NCI-H2196 (cell line): ENCODE measurements at regions not wholly inside any gene's neighbourhood (a gene's known extent, or its start where the extent isn't known, plus 50 kb on each side); places are given as distances from the start of the nearest gene placed in this dataset.
"Not testable (repeated sequence)": the region's sequence is repeated elsewhere in the genome, so short reads cannot be mapped to it uniquely, and the experiment has no call there.

Experiments
- DNase-seq: peaks from one replicate; lab custom pipeline; 2025; ENCODE audit not compliant: unreplicated experiment; lab: John Stamatoyannopoulos, UW

GRCh38 chr14:40402957-40403356 is 970.7 kb upstream of the FBXO33 start:
- no peak for DNase-seq

- DNase-seq, result no peak
Measured at GRCh38 chr14:40398981-40399380, 966.7 kb upstream of the FBXO33 start.

DNA sequence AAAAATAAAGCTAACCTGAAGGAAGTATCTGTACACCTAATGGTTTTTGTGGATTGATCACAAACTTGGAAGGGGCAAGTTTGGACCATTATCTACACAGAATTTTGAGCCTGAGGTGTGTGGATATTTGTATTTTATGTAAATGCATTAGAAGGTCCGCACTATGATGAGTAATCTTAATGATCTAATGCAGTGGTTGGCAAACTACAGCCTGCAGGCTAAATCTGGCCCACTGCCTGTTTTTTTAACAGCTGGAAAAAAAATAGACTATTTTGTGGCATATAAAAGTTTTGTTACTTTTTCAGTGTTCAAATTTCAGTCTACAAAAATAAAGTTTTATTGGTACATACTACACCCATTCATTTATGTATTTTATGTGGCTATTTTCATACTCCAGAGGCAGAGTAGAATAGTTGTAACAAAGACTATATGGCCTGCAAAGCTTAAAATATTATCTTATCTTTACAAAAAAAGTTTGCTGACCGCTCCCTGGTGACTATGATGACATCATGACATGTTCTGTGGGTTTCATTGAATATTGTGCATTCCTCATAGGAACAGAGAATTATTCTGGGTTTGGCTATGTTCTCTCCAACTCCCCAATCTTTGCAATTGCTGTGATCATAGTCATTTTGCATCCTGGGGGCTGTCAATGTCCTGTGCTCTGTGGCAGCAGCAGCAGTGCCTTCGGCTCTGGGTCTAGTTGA is 962.6 kb upstream of the FBXO33 start:
- DNase-seq, result no peak

DNA sequence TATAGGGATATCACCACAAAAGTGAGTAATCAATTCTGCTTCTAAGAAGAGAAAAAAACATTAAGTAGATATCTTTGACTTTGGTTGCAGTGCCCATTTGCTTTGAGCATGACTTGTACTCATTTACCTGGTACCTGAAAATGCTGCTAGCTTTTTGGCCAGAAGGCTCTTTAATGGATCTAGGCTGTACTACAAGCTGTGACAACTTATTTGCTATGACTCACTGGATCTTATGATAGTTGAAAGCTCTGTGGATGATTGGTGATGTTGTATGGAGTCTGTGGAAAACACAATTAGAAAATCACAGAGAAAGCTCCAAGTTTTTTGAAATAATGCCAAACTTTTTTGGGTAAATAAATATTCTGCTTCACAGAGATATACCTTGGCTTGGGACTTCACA is 960.9 kb upstream of the FBXO33 start:
- no peak for DNase-seq

DNA sequence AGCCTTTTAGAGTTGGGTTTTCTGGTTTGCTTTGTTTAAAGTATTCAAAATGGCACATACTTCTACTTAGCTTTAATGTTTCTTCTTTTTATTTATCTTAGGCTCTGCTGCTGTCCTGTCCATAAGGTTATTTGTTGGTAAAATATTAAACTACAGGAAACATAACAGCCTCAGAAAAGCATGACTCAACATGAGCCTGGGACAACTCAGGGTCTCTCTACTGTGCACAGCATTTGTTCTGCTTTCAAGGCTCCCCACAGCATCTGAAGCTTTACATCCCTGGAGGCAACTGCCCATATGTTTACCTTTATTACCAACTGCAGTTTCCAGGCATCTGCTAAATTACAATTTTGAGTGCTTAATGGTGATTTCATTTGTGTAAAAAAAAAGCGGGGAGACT is 954.2 kb upstream of the FBXO33 start:
- no peak for DNase-seq

GRCh38 chr14:40374221-40374620 is 942.0 kb upstream of the FBXO33 start:
- no peak for DNase-seq

GRCh38 chr14:40371011-40371410 is 938.8 kb upstream of the FBXO33 start:
- no peak for DNase-seq

DNA sequence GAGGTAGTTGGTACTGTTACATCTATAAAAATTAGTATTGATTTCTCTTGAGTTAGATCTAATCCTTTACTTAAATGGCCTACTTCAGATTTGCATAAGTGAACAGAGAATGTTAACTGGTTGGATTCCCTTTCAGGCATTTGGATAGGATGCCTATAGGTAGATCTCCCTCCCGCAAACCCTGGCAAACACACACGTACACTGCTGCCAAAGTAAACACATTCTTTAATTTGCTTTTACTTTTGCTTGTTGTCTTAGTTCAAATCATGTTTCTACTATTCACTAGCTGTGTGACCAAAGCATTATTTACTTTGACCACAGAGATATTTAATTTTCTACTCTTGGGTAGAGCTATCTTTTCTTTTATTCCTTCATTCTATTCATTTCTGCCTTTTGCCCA is 936.1 kb upstream of the FBXO33 start:
- DNase-seq, result no peak

- DNase-seq, result no peak
Measured at GRCh38 chr14:40367717-40368116, 935.5 kb upstream of the FBXO33 start.

DNA sequence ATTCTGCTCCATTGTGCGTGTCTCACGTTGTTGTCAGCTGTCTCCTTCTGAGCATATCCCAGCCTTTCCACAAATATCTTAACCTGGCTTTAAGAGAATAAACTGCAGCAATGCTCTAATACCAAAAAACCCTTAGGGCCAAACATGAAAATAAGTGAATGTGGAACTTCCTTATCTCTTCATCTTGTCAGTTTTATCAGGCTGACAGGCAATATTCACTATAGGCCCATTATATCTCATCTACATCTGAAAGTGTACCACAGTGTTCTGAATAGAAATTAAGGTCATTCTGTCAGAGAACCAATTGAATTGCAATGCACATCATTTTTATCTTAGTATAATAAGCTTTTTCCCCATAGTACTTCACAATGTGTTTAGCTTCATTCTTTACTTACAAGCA is 933.1 kb upstream of the FBXO33 start:
- DNase-seq, result no peak

DNA sequence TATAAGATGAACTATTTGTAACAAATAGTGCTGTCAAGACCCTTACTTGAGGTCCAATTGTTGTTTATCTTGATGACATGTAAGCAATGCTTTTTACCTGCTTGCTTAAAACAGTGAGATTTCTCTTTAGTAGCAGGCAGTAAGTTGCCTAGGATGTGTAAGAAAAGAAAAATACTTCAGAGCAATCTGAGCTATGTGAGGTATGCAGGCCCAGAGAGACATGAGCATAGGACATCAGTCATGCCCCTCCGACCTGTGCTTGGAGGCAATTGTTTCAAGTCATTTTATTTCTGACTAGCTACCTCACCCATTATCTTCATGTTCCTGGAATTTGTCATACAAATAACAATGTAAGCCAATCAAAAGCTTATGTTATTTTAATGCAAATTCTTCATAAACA is 930.6 kb upstream of the FBXO33 start:
- DNase-seq, result no peak

DNA sequence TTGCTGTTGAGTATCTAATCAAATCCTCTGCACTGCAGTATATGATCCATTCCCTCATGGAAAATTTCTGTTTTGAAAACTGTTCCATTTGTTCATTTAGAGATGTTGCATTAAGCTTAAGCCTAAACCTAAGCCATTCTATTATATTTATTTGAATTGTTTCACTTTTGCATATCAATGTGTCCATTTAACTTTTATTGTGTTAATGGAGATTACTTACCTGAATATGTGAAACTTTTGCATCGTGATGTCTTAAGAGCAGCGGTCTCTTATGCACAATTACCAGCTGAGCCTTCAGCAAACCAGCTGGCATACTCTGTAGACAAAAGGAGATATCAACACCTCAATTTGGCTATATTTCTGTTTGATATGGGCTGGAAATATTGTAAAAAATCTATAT is 922.5 kb upstream of the FBXO33 start:
- no peak for DNase-seq

DNA sequence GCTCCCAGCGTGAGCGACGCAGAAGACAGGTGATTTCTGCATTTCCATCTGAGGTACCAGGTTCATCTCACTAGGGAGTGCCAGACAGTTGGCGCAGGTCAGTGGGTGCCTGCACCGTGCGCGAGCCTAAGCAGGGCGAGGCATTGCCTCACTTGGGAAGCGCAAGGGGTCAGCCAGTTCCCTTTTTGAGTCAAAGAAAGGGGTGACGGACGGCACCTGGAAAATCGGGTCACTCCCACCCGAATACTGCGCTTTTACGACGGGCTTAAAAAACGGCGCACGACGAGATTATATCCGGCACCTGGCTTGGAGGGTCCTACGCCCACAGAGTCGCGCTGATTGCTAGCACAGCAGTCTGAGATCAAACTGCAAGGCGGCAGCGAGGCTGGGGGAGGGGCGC is 915.9 kb upstream of the FBXO33 start:
- DNase-seq, result not testable (repeated sequence)

- no peak for DNase-seq
Measured at GRCh38 chr14:40347675-40348074, 915.4 kb upstream of the FBXO33 start.

DNA sequence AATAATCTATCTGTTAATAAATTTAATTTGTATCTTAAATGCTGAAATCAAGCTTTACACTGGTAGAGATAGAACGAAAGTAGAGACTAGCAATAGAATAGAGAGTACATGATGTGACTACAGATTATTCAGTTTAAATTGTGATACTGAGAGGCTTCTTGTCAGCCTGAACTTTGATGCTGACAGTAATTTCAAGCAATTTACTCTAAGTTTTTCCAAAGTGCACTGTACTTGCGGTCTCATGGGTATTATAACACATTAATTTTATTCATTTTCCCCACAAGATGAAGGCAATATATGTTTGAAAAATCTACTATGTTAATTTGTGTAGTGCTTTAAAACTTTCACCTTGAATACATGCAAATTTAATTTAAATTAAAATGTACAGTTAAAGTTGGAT is 914.0 kb upstream of the FBXO33 start:
- no peak for DNase-seq

DNA sequence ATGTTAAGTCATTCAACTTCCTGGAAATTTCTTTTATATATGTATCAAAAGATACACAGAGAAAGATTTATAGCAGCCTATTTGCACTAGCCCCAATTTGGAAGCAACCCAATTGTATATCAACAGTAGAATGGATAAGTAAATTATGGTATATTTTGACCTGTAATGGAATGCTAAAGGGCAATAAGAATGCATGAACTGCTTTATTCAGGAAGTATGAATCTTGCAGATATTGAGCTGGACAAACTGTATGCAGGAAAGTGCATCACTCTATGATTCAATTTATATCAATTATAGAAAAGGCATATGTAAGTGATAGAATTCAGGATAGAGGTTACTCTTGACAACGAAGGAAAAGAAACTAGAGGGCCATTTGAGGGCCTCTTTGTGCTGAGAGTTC is 913.1 kb upstream of the FBXO33 start:
- no peak for DNase-seq

DNA sequence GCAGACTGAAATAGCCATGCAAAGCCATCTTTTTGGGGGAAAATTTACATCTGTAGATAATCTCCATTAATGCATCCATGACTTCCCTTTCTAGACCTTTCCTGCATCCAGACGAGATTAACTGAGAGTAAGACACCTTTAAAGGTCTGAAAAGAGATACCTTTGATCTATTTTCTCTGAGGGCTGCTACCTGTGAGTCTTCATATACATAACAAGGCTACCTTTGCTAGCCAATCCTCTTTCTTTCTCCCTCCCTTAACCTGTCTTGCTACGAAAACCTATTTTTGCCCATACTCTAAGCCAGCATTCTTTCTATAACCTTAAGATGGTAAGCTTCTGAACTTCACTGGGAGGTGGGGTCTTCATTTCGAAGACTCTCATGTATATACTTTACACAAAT is 908.5 kb upstream of the FBXO33 start:
- DNase-seq, result no peak

DNA sequence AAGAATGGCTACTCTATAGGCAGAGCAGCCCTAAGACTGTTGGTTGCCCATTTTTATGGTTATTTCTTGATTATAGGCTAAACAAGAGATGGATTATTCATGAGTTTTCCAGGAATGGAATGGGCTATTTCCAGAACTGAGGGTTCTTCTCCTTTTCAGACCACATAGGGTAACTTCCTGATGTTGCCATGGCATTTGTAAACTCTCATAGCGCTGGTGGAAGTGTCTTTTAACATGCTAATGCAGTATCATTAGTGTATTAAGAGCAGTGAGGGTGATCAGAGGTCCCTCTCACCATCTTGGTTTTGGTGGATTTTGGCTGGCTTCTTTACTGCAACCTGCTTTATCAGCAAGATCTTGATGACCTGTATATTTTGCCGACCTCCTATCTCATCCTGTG is 904.6 kb upstream of the FBXO33 start:
- DNase-seq, result no peak

DNA sequence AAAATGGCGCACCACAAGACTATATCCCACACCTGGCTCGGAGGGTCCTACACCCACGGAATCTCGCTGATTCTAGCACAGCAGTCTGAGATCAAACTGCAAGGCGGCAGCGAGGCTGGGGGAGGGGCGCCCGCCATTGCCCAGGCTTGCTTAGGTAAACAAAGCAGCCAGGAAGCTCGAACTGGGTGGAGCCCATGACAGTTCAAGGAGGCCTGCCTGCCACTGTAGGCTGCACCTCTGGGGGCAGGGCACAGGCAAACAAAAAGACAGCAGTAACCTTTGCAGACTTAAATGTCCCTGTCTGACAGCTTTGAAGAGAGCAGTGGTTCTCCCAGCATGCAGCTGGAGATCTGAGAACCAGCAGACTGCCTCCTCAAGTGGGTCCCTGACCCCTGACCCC is 894.3 kb upstream of the FBXO33 start:
- DNase-seq, result not testable (repeated sequence)

DNA sequence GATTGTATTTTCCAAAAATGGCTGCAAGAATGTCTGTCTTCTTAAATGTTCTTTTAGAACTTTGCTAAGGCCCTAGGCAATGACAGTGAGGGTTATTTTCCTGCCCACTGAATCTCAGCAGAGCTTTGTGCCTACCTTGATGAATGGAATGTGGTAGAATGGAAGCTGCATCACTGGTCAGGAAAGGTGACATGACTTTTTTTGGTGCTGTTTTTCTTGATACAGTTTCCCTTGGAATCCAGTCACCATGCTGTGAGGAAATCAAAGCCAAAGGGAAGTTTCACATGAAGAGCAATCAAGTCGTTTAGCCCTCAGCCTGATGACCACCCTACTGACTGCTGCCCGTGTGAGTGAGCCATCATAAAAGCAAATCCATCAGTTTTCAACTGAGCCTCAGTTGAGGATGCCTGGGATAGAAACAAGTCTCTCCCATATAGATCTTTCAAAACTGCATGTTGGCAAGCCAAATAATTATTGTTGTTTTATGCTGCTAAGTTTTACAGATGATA is 886.0 kb upstream of the FBXO33 start:
- no peak for DNase-seq

GRCh38 chr14:40317690-40318089 is 885.5 kb upstream of the FBXO33 start:
- DNase-seq, result no peak

GRCh38 chr14:40312296-40312695 is 880.1 kb upstream of the FBXO33 start:
- DNase-seq, result no peak

DNA sequence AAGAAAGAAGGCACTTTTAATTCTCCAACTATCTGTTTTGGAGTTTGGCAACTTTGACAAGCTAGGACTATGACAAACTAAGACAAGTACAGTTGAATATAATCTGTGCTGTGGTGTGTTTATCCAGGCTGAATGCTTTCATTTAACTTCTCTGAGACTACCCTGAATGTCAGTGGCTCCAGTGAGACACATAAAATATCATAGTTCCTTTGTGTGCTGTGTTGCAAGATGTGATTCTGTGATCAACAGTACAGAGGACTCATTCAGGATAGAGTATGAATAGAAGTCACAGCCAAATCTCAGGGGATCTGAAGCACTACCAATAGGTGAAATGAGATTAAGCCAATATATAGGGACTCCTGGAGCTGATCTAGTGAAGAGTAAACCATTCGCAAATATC is 876.9 kb upstream of the FBXO33 start:
- no peak for DNase-seq
